ENCODE measurements at regions not wholly inside any gene's neighbourhood (a gene's known extent, or its start where the extent isn't known, plus 50 kb on each side); places are given as distances from the start of the nearest gene placed in this dataset.

- DNase-seq (ENCODE audit: low read depth in 3 of 3), result no peak
Measured at GRCh38 chr7:32179567-32179966, 109.4 kb upstream of the PDE1C start.

GRCh38 chr7:32178677-32179366, 108.6 kb upstream of the PDE1C start:
- DNase-seq (ENCODE audit: low read depth in 3 of 3), result no peak

- no peak for DNase-seq (ENCODE audit: low read depth in 3 of 3)
Measured at GRCh38 chr7:32177232-32177631, 107.0 kb upstream of the PDE1C start.

- DNase-seq (ENCODE audit: low read depth in 3 of 3), result no peak
Measured at GRCh38 chr7:32175099-32175498, 104.9 kb upstream of the PDE1C start.

- no peak for DNase-seq (ENCODE audit: low read depth in 3 of 3)
Measured at GRCh38 chr7:32171248-32171647, 101.0 kb upstream of the PDE1C start.

GRCh38 chr7:32170838-32171237, 100.6 kb upstream of the PDE1C start:
- DNase-seq (ENCODE audit: low read depth in 3 of 3), result no peak

GRCh38 chr7:32169228-32169627, 99.0 kb upstream of the PDE1C start:
- no peak for DNase-seq (ENCODE audit: low read depth in 3 of 3)

- DNase-seq (ENCODE audit: low read depth in 3 of 3), result no peak
Measured at GRCh38 chr7:32167815-32168214, 97.6 kb upstream of the PDE1C start.

GRCh38 chr7:32167256-32167655, 97.0 kb upstream of the PDE1C start:
- no peak for DNase-seq (ENCODE audit: low read depth in 3 of 3)

- DNase-seq (ENCODE audit: low read depth in 3 of 3), result no peak
Measured at GRCh38 chr7:32164341-32164996, 94.3 kb upstream of the PDE1C start.

- no peak for DNase-seq (ENCODE audit: low read depth in 3 of 3)
Measured at GRCh38 chr7:32163896-32164295, 93.7 kb upstream of the PDE1C start.

GRCh38 chr7:32163141-32163806, 93.1 kb upstream of the PDE1C start:
- no peak for DNase-seq (ENCODE audit: low read depth in 3 of 3)

GRCh38 chr7:32161708-32162107, 91.5 kb upstream of the PDE1C start:
- DNase-seq (ENCODE audit: low read depth in 3 of 3), result no peak

- DNase-seq (ENCODE audit: low read depth in 3 of 3), result no peak
Measured at GRCh38 chr7:32158751-32159745, 88.8 kb upstream of the PDE1C start.

- DNase-seq (ENCODE audit: low read depth in 3 of 3), result no peak
Measured at GRCh38 chr7:32158076-32158475, 87.9 kb upstream of the PDE1C start.

- no peak for DNase-seq (ENCODE audit: low read depth in 3 of 3)
Measured at GRCh38 chr7:32155712-32156111, 85.5 kb upstream of the PDE1C start.

GRCh38 chr7:32154797-32155196, 84.6 kb upstream of the PDE1C start:
- DNase-seq (ENCODE audit: low read depth in 3 of 3), result no peak

- DNase-seq (ENCODE audit: low read depth in 3 of 3), result no peak
Measured at GRCh38 chr7:32153006-32153405, 82.8 kb upstream of the PDE1C start.

- no peak for DNase-seq (ENCODE audit: low read depth in 3 of 3)
Measured at GRCh38 chr7:32152576-32152975, 82.4 kb upstream of the PDE1C start.

- DNase-seq (ENCODE audit: low read depth in 3 of 3), result no peak
Measured at GRCh38 chr7:32150589-32150988, 80.4 kb upstream of the PDE1C start.

GRCh38 chr7:32150039-32150438, 79.8 kb upstream of the PDE1C start:
- no peak for DNase-seq (ENCODE audit: low read depth in 3 of 3)
